HL-60 (cell line): ENCODE measurements at regions not wholly inside any gene's neighbourhood (a gene's known extent, or its start where the extent isn't known, plus 50 kb on each side); places are given as distances from the start of the nearest gene placed in this dataset.

Experiments
- DNase-seq, 2 experiments: peaks; one replicate each; pipeline ENCODE4 v3.0.0-alpha.2; 2010 to 2020; ENCODE audit warnings: low read depth in 1 of 2, low spot score in 1 of 2
- H3K27ac ChIP-seq: fragments of 250-450 bp; sonication (Bioruptor Pico); replicated peaks from 2 replicates; pipeline ENCODE4 v1.5.1; 2020; ENCODE audit warnings: mild to moderate bottlenecking, moderate library complexity
- H3K27me3 ChIP-seq: fragments of 250-450 bp; sonication (Bioruptor Pico); 2 replicates; pipeline ENCODE4 v1.5.1; 2021; ENCODE audit warnings: mild to moderate bottlenecking, moderate library complexity; ENCODE audit not compliant: insufficient read depth, poor library complexity, severe bottlenecking
- H3K4me3 ChIP-seq: replicated peaks from 2 replicates; pipeline ENCODE4 v1.5.1; 2011; ENCODE audit warnings: mild to moderate bottlenecking, control low read depth, low read length; ENCODE audit not compliant: insufficient read depth
- GABPA ChIP-seq: IDR thresholded peaks from 2 replicates; pipeline ENCODE4 v1.6.1; 2012; ENCODE audit warnings: low read depth
- POLR2AphosphoS5 ChIP-seq: IDR thresholded peaks from 2 replicates; pipeline ENCODE4 v1.6.1; 2012; ENCODE audit warnings: low read depth
- SPI1 ChIP-seq: IDR thresholded peaks from 2 replicates; pipeline ENCODE4 v1.6.1; 2012; ENCODE audit warnings: low read depth, mild to moderate bottlenecking, borderline replicate concordance
- TF ChIP-seq, protein P1 (sequence below): IDR thresholded peaks from one replicate; pipeline ENCODE4 v1.5.1; 2011; ENCODE audit warnings: low read length, control low read depth, inconsistent platforms; ENCODE audit not compliant: insufficient read depth
- TF ChIP-seq, protein P2 (sequence below): IDR thresholded peaks from 2 replicates; pipeline ENCODE4 v1.6.1; 2012; ENCODE audit warnings: low read depth; ENCODE audit not compliant: insufficient replicate concordance

DNA sequence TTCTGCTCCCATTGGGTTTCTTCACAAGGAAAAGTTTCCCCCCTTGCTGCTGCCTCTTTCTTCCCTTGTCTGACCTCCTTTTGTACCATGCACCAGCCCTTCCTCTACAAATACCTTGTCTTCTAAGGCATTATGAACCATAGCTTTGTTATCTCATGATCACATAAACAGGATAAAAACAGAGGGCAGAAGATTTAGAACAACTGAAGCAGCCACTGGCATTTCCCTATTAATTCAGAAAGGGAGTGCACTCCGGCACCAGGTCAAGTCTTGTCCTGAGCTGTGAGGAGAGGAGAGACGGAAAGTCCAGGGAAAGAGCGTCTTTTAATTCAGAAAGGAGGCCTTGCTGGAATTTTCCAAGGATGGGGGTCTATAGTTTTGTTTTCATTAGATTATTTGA, 281.7 kb downstream of the RCHY1 start:
- no peak for DNase-seq
- TF ChIP-seq, protein P1, sequence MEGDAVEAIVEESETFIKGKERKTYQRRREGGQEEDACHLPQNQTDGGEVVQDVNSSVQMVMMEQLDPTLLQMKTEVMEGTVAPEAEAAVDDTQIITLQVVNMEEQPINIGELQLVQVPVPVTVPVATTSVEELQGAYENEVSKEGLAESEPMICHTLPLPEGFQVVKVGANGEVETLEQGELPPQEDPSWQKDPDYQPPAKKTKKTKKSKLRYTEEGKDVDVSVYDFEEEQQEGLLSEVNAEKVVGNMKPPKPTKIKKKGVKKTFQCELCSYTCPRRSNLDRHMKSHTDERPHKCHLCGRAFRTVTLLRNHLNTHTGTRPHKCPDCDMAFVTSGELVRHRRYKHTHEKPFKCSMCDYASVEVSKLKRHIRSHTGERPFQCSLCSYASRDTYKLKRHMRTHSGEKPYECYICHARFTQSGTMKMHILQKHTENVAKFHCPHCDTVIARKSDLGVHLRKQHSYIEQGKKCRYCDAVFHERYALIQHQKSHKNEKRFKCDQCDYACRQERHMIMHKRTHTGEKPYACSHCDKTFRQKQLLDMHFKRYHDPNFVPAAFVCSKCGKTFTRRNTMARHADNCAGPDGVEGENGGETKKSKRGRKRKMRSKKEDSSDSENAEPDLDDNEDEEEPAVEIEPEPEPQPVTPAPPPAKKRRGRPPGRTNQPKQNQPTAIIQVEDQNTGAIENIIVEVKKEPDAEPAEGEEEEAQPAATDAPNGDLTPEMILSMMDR = no peak
- TF ChIP-seq SPI1 (no peak), POLR2AphosphoS5 (no peak), GABPA (no peak)
- TF ChIP-seq, protein P2, sequence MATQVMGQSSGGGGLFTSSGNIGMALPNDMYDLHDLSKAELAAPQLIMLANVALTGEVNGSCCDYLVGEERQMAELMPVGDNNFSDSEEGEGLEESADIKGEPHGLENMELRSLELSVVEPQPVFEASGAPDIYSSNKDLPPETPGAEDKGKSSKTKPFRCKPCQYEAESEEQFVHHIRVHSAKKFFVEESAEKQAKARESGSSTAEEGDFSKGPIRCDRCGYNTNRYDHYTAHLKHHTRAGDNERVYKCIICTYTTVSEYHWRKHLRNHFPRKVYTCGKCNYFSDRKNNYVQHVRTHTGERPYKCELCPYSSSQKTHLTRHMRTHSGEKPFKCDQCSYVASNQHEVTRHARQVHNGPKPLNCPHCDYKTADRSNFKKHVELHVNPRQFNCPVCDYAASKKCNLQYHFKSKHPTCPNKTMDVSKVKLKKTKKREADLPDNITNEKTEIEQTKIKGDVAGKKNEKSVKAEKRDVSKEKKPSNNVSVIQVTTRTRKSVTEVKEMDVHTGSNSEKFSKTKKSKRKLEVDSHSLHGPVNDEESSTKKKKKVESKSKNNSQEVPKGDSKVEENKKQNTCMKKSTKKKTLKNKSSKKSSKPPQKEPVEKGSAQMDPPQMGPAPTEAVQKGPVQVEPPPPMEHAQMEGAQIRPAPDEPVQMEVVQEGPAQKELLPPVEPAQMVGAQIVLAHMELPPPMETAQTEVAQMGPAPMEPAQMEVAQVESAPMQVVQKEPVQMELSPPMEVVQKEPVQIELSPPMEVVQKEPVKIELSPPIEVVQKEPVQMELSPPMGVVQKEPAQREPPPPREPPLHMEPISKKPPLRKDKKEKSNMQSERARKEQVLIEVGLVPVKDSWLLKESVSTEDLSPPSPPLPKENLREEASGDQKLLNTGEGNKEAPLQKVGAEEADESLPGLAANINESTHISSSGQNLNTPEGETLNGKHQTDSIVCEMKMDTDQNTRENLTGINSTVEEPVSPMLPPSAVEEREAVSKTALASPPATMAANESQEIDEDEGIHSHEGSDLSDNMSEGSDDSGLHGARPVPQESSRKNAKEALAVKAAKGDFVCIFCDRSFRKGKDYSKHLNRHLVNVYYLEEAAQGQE = no peak
- H3K27me3 ChIP-seq = no peaks in the 10 kb centered on the region
- H3K27ac ChIP-seq = no peak overlapping the region
- no peak overlapping the region for H3K4me3 ChIP-seq

DNA sequence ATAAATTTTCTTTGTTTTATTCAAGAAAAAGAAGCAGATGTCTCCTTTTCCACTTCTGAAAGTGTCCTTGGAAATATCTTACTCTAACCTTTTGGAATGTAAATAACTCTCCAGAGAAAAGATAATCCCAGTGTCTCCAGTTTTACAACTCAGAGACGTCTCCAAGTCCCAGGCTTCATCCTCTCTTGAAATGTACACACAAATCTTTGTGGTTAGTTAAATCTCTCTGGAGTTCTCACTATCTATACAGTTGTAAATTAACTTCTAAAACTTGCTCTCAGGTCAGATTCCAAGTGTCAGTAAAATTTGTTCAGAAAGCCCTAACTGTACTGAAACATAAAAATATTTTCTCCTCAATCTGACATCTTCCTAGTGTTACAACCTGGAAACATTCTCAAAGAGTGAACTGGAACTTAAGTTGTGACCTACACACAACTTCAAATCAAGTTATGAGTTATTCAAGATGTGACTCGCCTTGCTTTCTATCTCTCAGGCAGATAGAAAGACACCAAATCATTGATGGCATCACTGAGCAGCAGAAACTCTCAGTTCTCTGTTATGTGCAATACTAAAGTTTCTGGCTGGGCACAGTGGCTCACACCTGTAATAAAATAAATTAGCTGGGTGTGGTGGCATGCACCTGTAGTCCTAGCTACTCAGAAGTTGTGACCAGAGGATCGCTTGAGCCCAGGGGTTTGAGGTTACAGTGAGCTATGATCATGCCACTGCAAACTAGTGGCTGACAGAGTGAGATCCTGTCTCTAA, 284.2 kb downstream of the RCHY1 start:
- no peak for DNase-seq
- TF ChIP-seq POLR2AphosphoS5 (no peak), GABPA (no peak), SPI1 (no peak)
- TF ChIP-seq, protein P1 = no peak
- TF ChIP-seq, protein P2 = no peak
- H3K27me3 ChIP-seq = no peaks in the 10 kb centered on the region
- H3K27ac ChIP-seq = no peak overlapping the region
- no peak overlapping the region for H3K4me3 ChIP-seq

DNA sequence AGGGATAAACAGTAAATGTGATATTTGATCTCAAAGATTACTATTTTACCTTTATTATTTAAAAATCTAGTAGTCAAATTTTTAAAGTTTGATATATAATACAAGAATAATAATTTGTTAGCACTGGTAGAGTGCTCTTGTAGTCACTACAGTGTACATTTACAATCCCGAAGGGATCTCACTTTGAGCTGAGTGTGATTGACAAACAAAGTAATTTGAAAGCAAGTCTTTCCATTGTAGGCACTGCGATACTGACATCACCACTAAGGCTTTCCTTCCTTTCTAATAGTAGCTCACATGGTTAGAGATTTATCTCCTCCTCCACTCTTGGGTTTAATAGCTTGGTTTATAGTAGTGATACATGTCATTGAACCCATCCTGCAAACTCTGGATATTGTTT, 280.6 kb downstream of the PARM1 start:
- H3K4me3 ChIP-seq = no peak overlapping the region
- TF ChIP-seq, protein P2 = no peak
- TF ChIP-seq GABPA (no peak), POLR2AphosphoS5 (no peak), SPI1 (no peak)
- TF ChIP-seq, protein P1 = no peak
- no peak overlapping the region for H3K27ac ChIP-seq
- no peak for DNase-seq
- no peaks in the 10 kb centered on the region for H3K27me3 ChIP-seq
